ENCODE measurements at regions not wholly inside any gene's neighbourhood (a gene's known extent, or its start where the extent isn't known, plus 50 kb on each side); places are given as distances from the start of the nearest gene placed in this dataset.

DNA sequence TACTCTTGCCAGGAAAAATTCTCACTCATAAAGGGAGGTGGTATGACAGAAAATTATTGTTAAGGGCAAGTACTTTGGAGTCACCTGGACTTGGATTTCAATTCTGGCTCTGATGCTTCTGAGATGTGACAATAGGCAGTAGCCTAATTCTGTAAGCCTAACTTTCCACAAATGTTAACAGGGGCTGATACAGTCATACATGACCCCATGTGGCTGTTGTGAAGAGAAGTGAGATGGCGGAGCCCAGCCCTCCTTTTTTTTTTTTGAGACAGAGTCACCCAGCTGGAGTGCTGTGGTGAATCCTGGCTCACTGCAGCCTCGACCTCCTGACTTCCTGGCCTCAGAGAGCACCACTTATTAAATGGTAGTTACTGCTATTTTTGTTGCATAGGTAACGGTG is 54.4 kb upstream of the IRF2 start:
- no peak for DNase-seq (ENCODE audit: low read depth in 2 of 2)

- no peak for DNase-seq (ENCODE audit: low read depth in 2 of 2)
Observed at GRCh38 chr4:184528051-184528450, 53.7 kb upstream of the IRF2 start.

- DNase-seq (ENCODE audit: low read depth in 2 of 2), result no peak
Observed at GRCh38 chr4:184526228-184526627, 51.9 kb upstream of the IRF2 start.
